ENCODE measurements at regions not wholly inside any gene's neighbourhood (a gene's known extent, or its start where the extent isn't known, plus 50 kb on each side); places are given as distances from the start of the nearest gene placed in this dataset.
"Not testable (repeated sequence)": the region's sequence is repeated elsewhere in the genome, so short reads cannot be mapped to it uniquely, and the experiment has no call there.

GRCh38 chr13:50388481-50388880 lies 373.2 kb downstream of the KCNRG start:
- DNase-seq (ENCODE audit: low spot score) = no peak

DNA sequence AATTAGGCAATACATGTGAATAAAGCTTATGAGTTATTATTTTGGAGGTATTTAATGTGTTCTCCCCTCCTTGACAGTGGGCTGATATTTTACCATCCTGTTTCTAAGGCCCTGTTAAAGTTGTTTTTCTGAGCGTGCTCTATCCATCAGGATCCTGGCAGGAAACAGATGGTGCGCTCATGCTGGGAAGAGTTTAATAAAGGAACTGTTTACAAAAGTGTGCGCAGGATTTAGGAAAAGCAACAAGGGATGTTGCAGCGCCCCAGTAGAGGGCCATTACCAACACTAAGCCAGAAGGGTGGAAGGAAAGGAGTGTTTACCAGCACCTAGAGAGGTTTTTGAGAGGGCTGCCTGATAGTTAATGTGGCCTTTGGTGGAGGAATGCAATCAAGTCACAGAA lies 374.5 kb downstream of the KCNRG start:
- no peak for DNase-seq (ENCODE audit: low spot score)

DNA sequence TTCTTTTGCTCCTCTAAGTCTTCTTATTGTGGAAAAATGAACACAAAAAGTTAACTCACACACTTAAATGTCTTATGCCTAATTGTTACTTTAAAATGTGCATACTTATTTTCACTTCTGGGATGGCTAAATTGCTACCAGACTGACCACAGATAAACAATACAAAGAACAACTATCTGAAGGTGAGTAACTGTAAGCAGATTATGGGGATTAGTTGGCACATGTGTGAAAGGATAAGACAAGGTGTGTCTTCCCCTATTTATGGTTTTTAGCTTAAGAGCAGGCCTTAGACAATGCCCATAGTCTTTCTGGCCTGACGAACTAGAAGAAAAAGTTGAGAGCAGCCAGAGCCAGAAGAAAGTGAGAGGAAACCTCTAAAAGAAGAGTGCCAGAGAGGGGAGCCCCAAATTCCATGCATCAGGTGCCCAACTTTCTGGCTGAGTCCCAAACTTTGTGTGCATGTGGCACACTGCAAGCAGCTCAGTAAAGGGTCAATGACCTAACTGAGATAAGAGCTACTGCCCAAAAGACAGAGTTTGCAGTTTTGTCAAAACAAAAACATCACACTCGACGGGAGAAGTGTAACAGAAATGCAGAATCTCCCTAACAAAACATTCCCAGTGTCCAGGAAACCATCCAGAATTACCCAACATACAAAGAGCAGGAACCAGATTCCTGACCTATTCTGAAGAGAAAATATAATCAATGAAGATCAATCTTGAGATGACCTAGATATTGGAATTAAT lies 375.4 kb downstream of the KCNRG start:
- DNase-seq (ENCODE audit: low spot score) = no peak

DNA sequence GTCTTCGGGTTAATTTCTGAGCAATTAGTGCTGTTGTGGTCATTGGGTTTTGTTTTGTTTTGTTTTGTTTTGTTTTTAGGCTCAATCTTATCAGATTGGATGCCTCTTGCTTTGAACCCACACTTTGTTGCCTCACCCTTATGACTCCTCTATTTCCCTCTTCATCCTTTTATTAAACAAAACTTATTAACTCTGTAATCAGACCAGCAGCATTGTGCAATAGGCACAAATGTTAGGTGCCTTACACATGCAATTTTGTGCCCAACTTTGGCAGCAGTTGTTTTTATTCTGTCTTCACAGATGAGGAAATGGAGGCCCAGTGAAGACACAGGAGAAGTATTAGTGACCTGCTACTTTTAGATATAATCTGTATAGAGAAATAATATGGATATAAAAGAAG lies 377.7 kb downstream of the KCNRG start:
- DNase-seq (ENCODE audit: low spot score) = no peak

DNA sequence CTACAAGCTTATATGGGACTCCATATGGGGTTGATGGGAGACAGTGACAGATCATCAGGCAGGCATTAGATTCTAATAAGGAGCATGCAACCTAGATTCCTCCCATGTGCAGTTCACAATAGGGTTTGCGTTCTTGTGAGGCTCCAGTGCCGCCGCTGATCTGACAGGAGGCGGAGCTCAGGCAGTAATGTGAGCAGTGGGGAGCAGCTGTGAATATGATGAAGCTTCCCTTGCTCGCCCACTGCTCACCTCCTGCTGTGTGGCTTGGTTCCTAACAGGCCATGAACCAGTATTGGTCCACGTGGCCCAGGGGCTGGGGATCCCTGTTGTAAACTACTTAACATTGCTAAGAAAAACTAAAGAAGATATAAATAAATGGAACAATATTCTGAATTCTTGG lies 378.4 kb downstream of the KCNRG start:
- DNase-seq (ENCODE audit: low spot score) = no peak

GRCh38 chr13:50396001-50396400 lies 380.8 kb downstream of the KCNRG start:
- peak; percentile 6 for DNase-seq (ENCODE audit: low spot score)

- not testable (repeated sequence) for DNase-seq (ENCODE audit: low spot score)
These were observed 381.4 kb downstream of the KCNRG start for GRCh38 chr13:50396618-50397017.

DNA sequence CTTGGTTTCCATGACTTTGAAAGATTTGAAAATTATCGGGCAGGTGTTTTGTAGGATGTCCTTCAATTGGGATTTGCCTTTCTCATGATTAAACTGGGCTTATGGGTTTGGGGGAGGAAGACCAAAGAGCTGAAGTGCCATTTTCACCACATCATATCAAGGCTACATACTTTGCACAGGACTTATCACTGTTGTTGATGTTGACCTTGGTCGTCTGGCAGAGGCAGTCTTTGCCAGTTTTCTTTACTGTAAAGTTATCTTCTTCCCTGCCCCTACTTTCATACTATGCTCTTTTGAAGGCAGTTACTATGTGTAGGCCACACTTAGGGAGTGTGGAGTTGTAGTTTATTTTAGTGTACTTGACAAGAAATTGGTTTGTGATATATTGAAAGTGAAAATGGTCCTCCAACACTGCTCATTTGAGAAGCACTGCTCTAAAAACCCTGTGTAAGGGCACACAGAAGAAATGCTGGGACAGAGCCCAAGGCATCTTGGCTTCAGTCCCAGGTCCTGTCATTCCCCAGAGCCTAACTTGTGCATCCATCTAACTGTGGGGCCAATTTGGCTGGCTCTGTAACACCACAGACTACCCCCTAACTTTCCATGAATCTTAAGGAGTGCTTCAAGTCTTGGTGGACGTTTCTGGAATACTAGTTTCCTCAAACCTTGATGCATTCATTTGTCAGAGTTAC lies 384.9 kb downstream of the KCNRG start:
- no peak for DNase-seq (ENCODE audit: low spot score)

DNA sequence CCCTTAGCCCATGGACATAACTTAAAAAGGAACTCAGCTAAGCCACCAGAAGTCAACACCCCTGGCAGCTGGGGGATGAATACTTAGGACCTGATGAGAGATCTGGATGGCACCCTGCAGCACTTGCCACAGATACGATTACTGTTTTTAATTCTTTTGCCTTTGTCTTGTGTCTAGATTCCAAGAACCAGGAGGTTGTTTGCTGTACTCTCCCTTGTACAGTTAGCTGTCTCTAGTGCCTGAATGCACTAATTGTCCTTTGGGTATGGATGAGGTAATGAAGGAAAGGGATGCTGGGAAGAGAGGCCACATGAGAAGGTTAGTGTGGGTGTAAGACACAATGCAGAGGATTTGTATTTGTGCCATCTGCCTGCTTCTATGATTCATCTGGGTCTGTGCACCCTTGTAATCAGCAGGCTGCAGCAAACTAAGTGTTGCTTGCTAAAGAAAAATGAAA lies 385.8 kb downstream of the KCNRG start:
- peak; percentile 76 for DNase-seq (ENCODE audit: low spot score)

- peak; percentile 10 for DNase-seq (ENCODE audit: low spot score)
These were observed 386.6 kb downstream of the KCNRG start for GRCh38 chr13:50401721-50402465.

GRCh38 chr13:50403311-50403710 lies 388.1 kb downstream of the KCNRG start:
- no peak for DNase-seq (ENCODE audit: low spot score)

DNA sequence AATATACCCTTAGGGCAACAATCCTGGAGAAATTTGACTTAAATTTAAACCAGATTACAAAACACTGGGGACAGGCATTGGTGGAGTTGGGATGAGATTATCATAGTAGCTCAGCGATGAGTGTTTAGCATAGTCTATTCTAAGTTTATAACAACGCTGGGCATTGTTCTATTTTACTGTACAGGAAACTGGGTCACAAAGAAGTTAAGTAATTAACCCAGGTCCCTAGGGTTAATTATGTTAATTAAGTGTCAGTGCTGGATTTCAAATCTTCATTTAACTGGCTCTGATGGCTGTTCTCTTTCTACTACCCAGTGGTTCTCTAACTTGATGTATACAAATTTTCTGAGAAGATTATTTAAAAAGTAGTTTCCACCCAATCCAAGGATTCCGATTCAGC lies 388.9 kb downstream of the KCNRG start:
- DNase-seq (ENCODE audit: low spot score) = no peak

DNA sequence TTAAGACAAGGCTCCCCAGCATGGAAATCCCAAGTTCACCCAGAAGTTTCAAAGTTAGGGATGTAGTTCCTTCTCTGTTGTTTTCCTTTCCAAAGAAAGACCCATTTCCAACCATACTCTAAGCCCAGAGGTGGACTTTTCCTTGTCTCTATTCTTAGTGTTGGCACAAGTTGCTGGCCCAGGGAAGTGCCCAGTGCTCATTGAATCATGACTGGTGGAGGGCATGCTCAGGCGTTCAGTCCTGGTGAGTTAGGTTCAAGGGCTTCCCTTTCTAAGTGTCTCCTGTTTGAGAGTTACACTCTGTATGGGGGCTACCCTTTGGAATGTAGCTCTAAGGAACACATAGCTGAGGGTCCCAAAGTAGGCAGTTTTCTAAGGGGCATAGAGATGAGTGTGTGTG lies 389.5 kb downstream of the KCNRG start:
- DNase-seq (ENCODE audit: low spot score) = no peak

- no peak for DNase-seq (ENCODE audit: low spot score)
These were observed 391.6 kb downstream of the KCNRG start for GRCh38 chr13:50406831-50407230.

DNA sequence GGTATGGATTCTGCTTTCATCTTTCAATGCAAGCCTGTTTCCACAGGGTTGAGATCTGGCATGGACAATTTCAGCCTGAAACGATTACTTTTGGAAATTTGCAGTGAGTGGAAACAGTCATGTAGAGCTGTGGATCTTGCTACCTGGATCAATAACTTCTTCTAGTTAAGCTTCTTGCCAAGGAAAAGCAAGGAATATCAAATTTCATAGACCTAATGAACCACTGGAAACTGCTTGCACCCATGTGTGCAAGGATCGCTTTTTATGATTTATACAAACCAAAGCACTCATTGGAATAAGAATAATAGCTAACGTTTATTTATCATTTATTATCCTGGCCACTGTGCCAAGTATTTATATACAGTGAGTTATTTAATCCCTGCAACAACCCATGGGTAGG lies 392.8 kb downstream of the KCNRG start:
- DNase-seq (ENCODE audit: low spot score) = no peak

DNA sequence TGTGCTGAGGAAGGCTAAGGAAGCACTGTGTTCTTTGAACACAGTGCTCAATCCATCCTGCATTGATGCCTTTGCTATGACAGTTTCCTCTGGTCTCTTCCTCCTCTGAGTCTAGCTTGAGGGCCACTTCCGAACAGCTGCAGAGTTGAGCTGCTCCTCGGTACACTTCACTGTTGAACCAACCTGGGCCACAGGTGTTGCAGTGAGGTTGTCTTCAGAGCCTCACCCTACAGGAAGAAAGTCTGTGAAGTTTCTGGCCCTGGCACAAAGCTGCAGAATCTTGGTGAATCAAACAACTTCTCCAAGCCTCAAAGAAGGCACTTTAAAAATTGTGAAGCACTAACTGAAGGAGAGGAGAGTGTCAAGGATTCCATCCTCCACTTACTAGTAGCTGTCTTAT lies 394.0 kb downstream of the KCNRG start:
- DNase-seq (ENCODE audit: low spot score) = no peak

DNA sequence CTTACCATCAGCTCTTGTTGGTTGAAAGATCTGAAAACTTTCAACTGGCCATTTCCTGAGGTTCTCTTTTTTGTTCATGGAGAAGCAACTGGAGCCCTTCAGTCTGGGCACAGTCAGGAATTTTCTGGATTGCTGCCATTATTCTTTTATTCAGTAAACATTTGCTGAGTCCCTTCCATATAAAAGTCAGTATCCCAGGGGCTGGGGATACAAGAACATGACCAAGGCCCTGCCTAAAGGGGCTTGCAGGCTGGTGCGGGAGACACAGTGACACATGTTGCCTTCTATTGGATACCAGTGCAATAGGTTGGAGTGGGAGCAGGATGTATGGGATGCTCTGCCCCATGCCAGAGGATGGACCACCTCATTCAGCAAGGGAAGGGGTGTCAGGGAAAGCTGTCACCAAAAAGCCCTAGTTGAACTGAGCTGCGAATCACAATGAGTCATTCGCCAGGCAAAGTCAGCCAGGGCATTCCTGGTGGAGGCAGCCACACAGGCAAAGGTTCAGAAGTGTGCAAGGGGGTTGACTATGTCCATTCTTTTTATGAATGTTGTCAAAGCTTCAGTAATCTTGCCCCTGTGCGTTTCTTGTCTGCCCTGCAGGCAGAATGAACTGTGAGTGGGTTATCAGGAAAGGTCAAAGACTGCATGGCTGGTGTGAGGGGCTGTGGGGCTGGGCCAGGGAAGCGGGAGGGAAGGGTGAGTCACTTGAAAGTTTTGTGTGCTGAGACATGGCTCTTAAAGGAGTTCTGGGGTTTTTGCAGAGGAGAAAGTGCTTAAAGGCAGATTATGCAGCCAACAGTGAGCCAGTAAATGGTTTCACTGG lies 395.9 kb downstream of the KCNRG start:
- DNase-seq (ENCODE audit: low spot score) = peak; percentile 88

DNA sequence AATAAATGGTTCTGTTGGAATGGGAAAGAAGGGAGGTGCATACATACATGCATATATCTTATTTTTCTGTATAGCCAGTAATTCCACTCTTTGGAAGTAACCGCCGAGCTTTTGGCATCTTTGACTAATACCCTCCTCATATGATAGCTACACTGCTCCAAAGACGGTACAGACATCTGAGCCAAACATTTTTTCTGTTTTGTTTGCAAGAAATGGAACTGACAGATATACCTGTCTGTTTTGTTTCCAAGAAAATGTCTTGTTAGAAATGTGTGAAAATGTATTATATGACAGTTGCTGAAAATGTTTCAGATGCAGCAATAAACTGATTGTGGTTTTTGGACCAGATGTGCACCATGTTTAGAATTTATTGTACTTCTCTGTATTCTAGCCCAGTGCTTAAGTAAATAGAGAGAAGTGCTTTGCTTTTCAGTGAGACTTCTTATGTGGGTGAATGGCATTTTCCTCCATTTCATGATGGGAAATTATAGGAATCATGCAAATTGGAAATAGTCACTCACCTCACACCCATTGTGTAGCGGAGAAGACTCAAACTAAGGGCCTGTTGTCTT lies 396.9 kb downstream of the KCNRG start:
- no peak for DNase-seq (ENCODE audit: low spot score)

DNA sequence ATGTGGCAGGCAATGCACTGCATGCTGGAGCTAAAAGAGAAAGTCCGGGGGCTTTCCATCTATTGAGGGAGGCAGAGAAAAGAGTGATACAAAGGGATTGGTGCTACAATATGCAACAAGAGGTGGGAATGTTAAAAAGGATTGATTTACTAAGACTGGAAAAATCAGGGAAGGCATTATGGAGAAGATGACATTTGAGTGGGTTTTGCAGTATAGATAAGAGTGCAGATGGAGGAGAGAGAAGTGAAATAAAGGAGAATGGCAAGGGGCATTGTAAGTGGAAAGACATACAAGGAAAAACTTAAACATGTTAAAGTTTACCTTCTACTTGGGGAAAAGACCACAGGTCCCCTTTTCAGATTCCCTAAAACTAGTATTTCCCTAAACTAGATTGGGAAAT lies 399.4 kb downstream of the KCNRG start:
- DNase-seq (ENCODE audit: low spot score) = no peak

DNA sequence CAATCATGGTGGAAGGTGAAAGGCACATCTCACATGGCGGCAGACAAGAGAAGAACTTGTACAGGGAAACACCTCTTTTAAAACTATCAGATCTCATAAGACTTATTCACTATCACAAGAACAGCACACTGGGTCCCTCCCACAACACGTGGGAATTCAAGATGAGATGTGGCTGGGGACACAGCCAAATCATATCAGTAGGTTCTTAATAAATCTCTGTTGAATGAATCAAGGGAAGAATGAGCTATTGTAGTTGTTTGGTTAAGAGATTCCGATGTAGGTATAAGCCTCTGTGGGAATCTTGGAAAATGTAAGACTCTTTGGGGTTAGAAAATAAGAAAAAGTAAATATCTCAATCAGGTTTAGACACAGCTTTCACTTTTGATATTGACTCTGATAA lies 400.2 kb downstream of the KCNRG start:
- no peak for DNase-seq (ENCODE audit: low spot score)

GRCh38 chr13:50417597-50417996 lies 402.4 kb downstream of the KCNRG start:
- DNase-seq (ENCODE audit: low spot score) = no peak

Data from kidney tubule cell (primary cell).